ENCODE measurements at regions not wholly inside any gene's neighbourhood (a gene's known extent, or its start where the extent isn't known, plus 50 kb on each side); places are given as distances from the start of the nearest gene placed in this dataset.

DNA sequence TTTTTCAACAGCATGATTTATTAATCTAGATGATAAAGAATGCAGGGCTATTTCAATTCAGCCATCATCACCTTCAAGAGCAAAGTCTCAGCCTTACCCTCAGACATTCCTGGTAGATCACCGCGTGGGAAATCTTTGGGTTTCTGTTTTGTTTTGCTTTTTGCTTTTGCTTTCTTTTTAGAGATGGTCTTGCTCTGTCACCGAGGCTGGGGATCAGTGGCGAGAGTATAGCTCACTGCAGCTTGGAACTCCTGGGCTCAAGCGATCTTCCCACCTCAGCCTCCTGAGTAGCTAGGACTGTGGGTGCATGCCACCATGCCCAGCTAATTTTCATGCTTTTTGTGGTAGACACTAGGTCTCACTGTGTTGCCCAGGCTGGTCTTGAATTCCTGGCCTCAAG lies 289.7 kb downstream of the AJAP1 start:
- Histone ChIP-seq H3K9ac (ENCODE audit: low read depth in 1 of 2, low read length in 2 of 2) (no peak overlapping the region), H3K4me1 (ENCODE audit: control insufficient read depth in 4 of 4, insufficient read depth in 4 of 4, low read length in 3 of 4) (no peaks in the 10 kb centered on the region), H3K36me3 (ENCODE audit: control insufficient read depth in 4 of 4, insufficient read depth in 3 of 4, low read depth in 1 of 4, low read length in 3 of 4) (no peaks in the 10 kb centered on the region), H3K27ac (ENCODE audit: low read depth in 1 of 2, low read length in 2 of 2) (no peak overlapping the region), H3K27me3 (ENCODE audit: control insufficient read depth in 4 of 4, insufficient read depth in 4 of 4, low read length in 3 of 4) (peaks cover 0 to 2% (median 0%) of the 10 kb centered on the region in 4 donors), H3K4me3 (ENCODE audit: low read depth in 1 of 3, low read length in 3 of 3) (no peak overlapping the region), H3K9me3 (ENCODE audit: control insufficient read depth in 4 of 4, low read length in 3 of 4) (peaks cover 0 to 3% (median 0%) of the 10 kb centered on the region in 4 donors)
- no peak for TF ChIP-seq EGR1 (IDR thresholded peaks at IDR 0.05; ENCODE audit: low read depth in 2 of 2)
- TF ChIP-seq YY1 (IDR thresholded peaks at IDR 0.05) = no peak
- TF ChIP-seq, protein P1, sequence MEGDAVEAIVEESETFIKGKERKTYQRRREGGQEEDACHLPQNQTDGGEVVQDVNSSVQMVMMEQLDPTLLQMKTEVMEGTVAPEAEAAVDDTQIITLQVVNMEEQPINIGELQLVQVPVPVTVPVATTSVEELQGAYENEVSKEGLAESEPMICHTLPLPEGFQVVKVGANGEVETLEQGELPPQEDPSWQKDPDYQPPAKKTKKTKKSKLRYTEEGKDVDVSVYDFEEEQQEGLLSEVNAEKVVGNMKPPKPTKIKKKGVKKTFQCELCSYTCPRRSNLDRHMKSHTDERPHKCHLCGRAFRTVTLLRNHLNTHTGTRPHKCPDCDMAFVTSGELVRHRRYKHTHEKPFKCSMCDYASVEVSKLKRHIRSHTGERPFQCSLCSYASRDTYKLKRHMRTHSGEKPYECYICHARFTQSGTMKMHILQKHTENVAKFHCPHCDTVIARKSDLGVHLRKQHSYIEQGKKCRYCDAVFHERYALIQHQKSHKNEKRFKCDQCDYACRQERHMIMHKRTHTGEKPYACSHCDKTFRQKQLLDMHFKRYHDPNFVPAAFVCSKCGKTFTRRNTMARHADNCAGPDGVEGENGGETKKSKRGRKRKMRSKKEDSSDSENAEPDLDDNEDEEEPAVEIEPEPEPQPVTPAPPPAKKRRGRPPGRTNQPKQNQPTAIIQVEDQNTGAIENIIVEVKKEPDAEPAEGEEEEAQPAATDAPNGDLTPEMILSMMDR (IDR thresholded peaks at IDR 0.05; ENCODE audit: low read depth, low read length, missing input control) = no peak
- no peak for TF ChIP-seq ATF3 (IDR thresholded peaks at IDR 0.05)
- no peak for TF ChIP-seq JUND (IDR thresholded peaks at IDR 0.05)
- TF ChIP-seq, protein P2, sequence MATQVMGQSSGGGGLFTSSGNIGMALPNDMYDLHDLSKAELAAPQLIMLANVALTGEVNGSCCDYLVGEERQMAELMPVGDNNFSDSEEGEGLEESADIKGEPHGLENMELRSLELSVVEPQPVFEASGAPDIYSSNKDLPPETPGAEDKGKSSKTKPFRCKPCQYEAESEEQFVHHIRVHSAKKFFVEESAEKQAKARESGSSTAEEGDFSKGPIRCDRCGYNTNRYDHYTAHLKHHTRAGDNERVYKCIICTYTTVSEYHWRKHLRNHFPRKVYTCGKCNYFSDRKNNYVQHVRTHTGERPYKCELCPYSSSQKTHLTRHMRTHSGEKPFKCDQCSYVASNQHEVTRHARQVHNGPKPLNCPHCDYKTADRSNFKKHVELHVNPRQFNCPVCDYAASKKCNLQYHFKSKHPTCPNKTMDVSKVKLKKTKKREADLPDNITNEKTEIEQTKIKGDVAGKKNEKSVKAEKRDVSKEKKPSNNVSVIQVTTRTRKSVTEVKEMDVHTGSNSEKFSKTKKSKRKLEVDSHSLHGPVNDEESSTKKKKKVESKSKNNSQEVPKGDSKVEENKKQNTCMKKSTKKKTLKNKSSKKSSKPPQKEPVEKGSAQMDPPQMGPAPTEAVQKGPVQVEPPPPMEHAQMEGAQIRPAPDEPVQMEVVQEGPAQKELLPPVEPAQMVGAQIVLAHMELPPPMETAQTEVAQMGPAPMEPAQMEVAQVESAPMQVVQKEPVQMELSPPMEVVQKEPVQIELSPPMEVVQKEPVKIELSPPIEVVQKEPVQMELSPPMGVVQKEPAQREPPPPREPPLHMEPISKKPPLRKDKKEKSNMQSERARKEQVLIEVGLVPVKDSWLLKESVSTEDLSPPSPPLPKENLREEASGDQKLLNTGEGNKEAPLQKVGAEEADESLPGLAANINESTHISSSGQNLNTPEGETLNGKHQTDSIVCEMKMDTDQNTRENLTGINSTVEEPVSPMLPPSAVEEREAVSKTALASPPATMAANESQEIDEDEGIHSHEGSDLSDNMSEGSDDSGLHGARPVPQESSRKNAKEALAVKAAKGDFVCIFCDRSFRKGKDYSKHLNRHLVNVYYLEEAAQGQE (IDR thresholded peaks at IDR 0.05) = no peak
- no peak for TF ChIP-seq HNF4A (conservative IDR thresholded peaks at IDR 0.05)
- TF ChIP-seq RAD21 (IDR thresholded peaks at IDR 0.05) = no peak
- TF ChIP-seq FOXA2 (IDR thresholded peaks at IDR 0.05) = no peak
- no peak for TF ChIP-seq HNF4G (IDR thresholded peaks at IDR 0.05)
- no peak for TF ChIP-seq TAF1 (conservative IDR thresholded peaks at IDR 0.05)
- no peak for TF ChIP-seq RXRA (IDR thresholded peaks at IDR 0.05)
- TF ChIP-seq NR2F2 (IDR thresholded peaks at IDR 0.05) = no peak
- no peak for TF ChIP-seq GABPA (IDR thresholded peaks at IDR 0.05 in 1 of 2, conservative IDR thresholded peaks at IDR 0.05 in 1 of 2)
- WGBS = 73% methylated on average over 5 of the region's 5 CpGs
- DNase-seq (ENCODE audit: low spot score) = no peak

- no peak overlapping the region for H3K4me3 ChIP-seq (ENCODE audit: low read depth in 1 of 3, low read length in 3 of 3)
- no peaks in the 10 kb centered on the region for H3K36me3 ChIP-seq (ENCODE audit: control insufficient read depth in 4 of 4, insufficient read depth in 3 of 4, low read depth in 1 of 4, low read length in 3 of 4)
- no peak overlapping the region for H3K27ac ChIP-seq (ENCODE audit: low read depth in 1 of 2, low read length in 2 of 2)
- 77% methylated on average over 6 of the region's 6 CpGs for WGBS
- H3K4me1 ChIP-seq (ENCODE audit: control insufficient read depth in 4 of 4, insufficient read depth in 4 of 4, low read length in 3 of 4) = no peaks in the 10 kb centered on the region
- no peak overlapping the region for H3K9ac ChIP-seq (ENCODE audit: low read depth in 1 of 2, low read length in 2 of 2)
- no peak for DNase-seq (ENCODE audit: low spot score)
- peaks cover 0 to 3% (median 0%) of the 10 kb centered on the region in 4 donors for H3K9me3 ChIP-seq (ENCODE audit: control insufficient read depth in 4 of 4, low read length in 3 of 4)
- H3K27me3 ChIP-seq (ENCODE audit: control insufficient read depth in 4 of 4, insufficient read depth in 4 of 4, low read length in 3 of 4) = no peaks in the 10 kb centered on the region
- TF ChIP-seq JUND (IDR thresholded peaks at IDR 0.05) (no peak), EGR1 (IDR thresholded peaks at IDR 0.05; ENCODE audit: low read depth in 2 of 2) (no peak), FOXA1 (IDR thresholded peaks at IDR 0.05) (no peak), NR2F2 (IDR thresholded peaks at IDR 0.05) (no peak), HNF4A (conservative IDR thresholded peaks at IDR 0.05) (no peak), HNF4G (IDR thresholded peaks at IDR 0.05) (no peak), GABPA (IDR thresholded peaks at IDR 0.05 in 1 of 2, conservative IDR thresholded peaks at IDR 0.05 in 1 of 2) (no peak), YY1 (IDR thresholded peaks at IDR 0.05) (no peak), TAF1 (conservative IDR thresholded peaks at IDR 0.05) (no peak), FOXA2 (IDR thresholded peaks at IDR 0.05) (no peak)
- TF ChIP-seq, protein P2 (IDR thresholded peaks at IDR 0.05) = no peak
- TF ChIP-seq, protein P3, sequence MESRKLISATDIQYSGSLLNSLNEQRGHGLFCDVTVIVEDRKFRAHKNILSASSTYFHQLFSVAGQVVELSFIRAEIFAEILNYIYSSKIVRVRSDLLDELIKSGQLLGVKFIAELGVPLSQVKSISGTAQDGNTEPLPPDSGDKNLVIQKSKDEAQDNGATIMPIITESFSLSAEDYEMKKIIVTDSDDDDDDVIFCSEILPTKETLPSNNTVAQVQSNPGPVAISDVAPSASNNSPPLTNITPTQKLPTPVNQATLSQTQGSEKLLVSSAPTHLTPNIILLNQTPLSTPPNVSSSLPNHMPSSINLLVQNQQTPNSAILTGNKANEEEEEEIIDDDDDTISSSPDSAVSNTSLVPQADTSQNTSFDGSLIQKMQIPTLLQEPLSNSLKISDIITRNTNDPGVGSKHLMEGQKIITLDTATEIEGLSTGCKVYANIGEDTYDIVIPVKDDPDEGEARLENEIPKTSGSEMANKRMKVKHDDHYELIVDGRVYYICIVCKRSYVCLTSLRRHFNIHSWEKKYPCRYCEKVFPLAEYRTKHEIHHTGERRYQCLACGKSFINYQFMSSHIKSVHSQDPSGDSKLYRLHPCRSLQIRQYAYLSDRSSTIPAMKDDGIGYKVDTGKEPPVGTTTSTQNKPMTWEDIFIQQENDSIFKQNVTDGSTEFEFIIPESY (IDR thresholded peaks at IDR 0.05) = no peak
Observed at GRCh38 chr1:4939266-4939665, 284.9 kb downstream of the AJAP1 start.
